Body of pancreas (tissue), 4 donors: ENCODE measurements at regions not wholly inside any gene's neighbourhood (a gene's known extent, or its start where the extent isn't known, plus 50 kb on each side); places are given as distances from the start of the nearest gene placed in this dataset.

Experiments
- POLR2A ChIP-seq, 3 donors: fragments of 450-650 bp; IDR thresholded peaks; one replicate each; pipeline ENCODE4 v1.6.1; 2016; ENCODE audit warnings: antibody characterized with exemption in 3 of 3, mild to moderate bottlenecking in 2 of 3
- TF ChIP-seq, protein P1 (sequence below), 7 experiments: fragments of 450-650 bp in 4 of 7; fragments of 200-600 bp in 3 of 7; sonication (generic) in 3 of 7; IDR thresholded peaks; one replicate each; pipeline ENCODE4 v1.5.1; 2016 to 2019; ENCODE audit warnings: antibody characterized with exemption in 7 of 7

- TF ChIP-seq, protein P1, sequence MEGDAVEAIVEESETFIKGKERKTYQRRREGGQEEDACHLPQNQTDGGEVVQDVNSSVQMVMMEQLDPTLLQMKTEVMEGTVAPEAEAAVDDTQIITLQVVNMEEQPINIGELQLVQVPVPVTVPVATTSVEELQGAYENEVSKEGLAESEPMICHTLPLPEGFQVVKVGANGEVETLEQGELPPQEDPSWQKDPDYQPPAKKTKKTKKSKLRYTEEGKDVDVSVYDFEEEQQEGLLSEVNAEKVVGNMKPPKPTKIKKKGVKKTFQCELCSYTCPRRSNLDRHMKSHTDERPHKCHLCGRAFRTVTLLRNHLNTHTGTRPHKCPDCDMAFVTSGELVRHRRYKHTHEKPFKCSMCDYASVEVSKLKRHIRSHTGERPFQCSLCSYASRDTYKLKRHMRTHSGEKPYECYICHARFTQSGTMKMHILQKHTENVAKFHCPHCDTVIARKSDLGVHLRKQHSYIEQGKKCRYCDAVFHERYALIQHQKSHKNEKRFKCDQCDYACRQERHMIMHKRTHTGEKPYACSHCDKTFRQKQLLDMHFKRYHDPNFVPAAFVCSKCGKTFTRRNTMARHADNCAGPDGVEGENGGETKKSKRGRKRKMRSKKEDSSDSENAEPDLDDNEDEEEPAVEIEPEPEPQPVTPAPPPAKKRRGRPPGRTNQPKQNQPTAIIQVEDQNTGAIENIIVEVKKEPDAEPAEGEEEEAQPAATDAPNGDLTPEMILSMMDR (IDR thresholded peaks at IDR 0.05), result no peak
- no peak for TF ChIP-seq POLR2A (IDR thresholded peaks at IDR 0.05)
Measured at GRCh38 chr3:89876116-89876515, 768.7 kb downstream of the EPHA3 start.
